Astrocyte of the cerebellum (primary cell): ENCODE measurements at regions not wholly inside any gene's neighbourhood (a gene's known extent, or its start where the extent isn't known, plus 50 kb on each side); places are given as distances from the start of the nearest gene placed in this dataset.

Experiments
- DNase-seq: peaks from one replicate; pipeline ENCODE4 v3.0.0-alpha.2; 2011; ENCODE audit warnings: low read depth
- H3K4me3 ChIP-seq: 2 replicates; pipeline ENCODE4 v1.5.1; 2011; ENCODE audit warnings: mild to moderate bottlenecking, low read depth, low read length, moderate library complexity
- CTCF ChIP-seq: IDR thresholded peaks from 2 replicates; pipeline ENCODE4 v1.5.1; 2012; ENCODE audit warnings: low read length, low read depth, moderate library complexity, mild to moderate bottlenecking; ENCODE audit errors: missing control alignments
- in situ Hi-C: cut with HindIII; loops from 2 replicates; pipeline ENCODE4 v1.10.0; 2017; ENCODE audit warnings: low sequenced_read_pairs

- no peak overlapping the region for H3K4me3 ChIP-seq
- no peak for DNase-seq
- in situ Hi-C loops, result no loop called here
- TF ChIP-seq CTCF, result peak; percentile 34
These were observed 580.6 kb downstream of the EPHA5 start for GRCh38 chr4:65089666-65090065.

- no peak for DNase-seq
- no peak overlapping the region for H3K4me3 ChIP-seq
- TF ChIP-seq CTCF, result no peak
- in situ Hi-C loops, result no loop called here
These were observed 587.2 kb downstream of the EPHA5 start for GRCh38 chr4:65083076-65083475.

- no peak for TF ChIP-seq CTCF
- DNase-seq, result no peak
- in situ Hi-C loops, result no loop called here
- no peak overlapping the region for H3K4me3 ChIP-seq
These were observed 598.7 kb downstream of the EPHA5 start for GRCh38 chr4:65071564-65071963.

DNA sequence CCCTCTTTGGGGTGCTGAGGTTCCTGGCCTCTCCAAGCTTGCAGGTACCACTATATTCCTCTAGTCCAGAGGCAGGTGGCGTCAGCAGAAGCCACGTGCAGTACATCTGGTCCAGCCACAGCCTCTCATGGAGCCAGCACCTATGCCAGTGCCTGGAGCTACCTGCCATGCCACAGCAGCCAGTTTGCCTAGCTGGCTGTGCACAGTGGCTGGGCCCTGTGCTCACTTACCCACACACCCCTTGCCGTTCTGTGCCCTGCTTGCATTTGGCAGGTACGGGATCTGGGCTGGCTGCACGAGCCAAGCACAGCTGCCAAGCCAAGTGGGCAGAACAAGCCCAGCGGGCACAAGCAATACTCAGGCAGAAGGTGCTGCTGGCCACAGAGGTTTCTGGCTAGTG, 601.1 kb downstream of the EPHA5 start:
- no peak for DNase-seq
- TF ChIP-seq CTCF, result no peak
- in situ Hi-C loops, result no loop called here
- no peak overlapping the region for H3K4me3 ChIP-seq

DNA sequence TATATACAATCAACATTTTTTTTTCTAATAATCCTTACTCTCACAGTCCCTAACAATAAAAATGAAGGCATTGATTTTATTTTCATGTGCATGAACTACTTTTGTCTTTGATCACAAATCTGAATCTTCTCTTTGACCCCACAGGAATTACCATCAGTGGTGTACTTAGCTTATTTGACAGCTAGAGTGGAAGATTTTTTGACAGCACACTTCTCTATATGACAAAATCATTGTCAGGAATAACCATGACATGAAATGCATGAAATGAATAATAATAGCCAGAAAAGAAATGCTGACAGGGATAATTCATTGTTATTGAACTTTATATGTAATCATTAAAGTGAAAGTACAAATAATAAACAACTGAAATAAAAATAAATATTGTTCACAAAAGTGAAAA, 604.2 kb downstream of the EPHA5 start:
- in situ Hi-C loops, result no loop called here
- DNase-seq, result no peak
- no peak for TF ChIP-seq CTCF
- H3K4me3 ChIP-seq, result no peak overlapping the region

- no peak for TF ChIP-seq CTCF
- DNase-seq, result no peak
- H3K4me3 ChIP-seq, result no peak overlapping the region
- in situ Hi-C loops, result no loop called here
These were observed 606.7 kb downstream of the EPHA5 start for GRCh38 chr4:65063601-65064000.

- in situ Hi-C loops, result no loop called here
- no peak for DNase-seq
- TF ChIP-seq CTCF, result no peak
- H3K4me3 ChIP-seq, result no peak overlapping the region
These were observed 619.5 kb downstream of the EPHA5 start for GRCh38 chr4:65050786-65051185.
